Spinal cord (tissue), 9 donors: ENCODE measurements at regions not wholly inside any gene's neighbourhood (a gene's known extent, or its start where the extent isn't known, plus 50 kb on each side); places are given as distances from the start of the nearest gene placed in this dataset.

Experiments used
- DNase-seq, 6 donors: peaks; one replicate each; pipeline versions ENCODE4 v3.0.0 to v3.0.0-alpha.2; 2013 to 2015; ENCODE audit warnings: low spot score in 6 of 6, low read depth in 4 of 6
- H3K27ac ChIP-seq: one replicate; pipeline ENCODE4 v1.5.1; 2013; ENCODE audit warnings: low read depth, low read length, control low read depth
- H3K27me3 ChIP-seq: one replicate; pipeline ENCODE4 v1.6.1; 2013; ENCODE audit warnings: low read length; ENCODE audit not compliant: control insufficient read depth, insufficient read depth
- H3K36me3 ChIP-seq: one replicate; pipeline ENCODE4 v1.6.1; 2013; ENCODE audit warnings: low read length; ENCODE audit not compliant: control insufficient read depth, insufficient read depth
- H3K4me1 ChIP-seq: one replicate; pipeline ENCODE4 v1.6.1; 2013; ENCODE audit warnings: low read length; ENCODE audit not compliant: control insufficient read depth, insufficient read depth
- H3K4me3 ChIP-seq: one replicate; pipeline ENCODE4 v1.5.1; 2013; ENCODE audit warnings: low read depth, low read length, control low read depth
- H3K9me3 ChIP-seq: one replicate; pipeline ENCODE4 v1.6.1; 2013; ENCODE audit warnings: low read length; ENCODE audit not compliant: control insufficient read depth, insufficient read depth
- WGBS: methylation state at CpG from one replicate; pipeline ENCODE4 v1.1.5; 2013; ENCODE audit warnings: missing lambda C conversion rate; ENCODE audit not compliant: insufficient coverage; 5-methylcytosine and 5-hydroxymethylcytosine counted together
- donor health status: healthy.

GRCh38 chr10:30188101-30188500 is 128.7 kb upstream of the JCAD start:
- Histone ChIP-seq H3K4me3 (no peak overlapping the region), H3K27ac (peak overlapping the region; percentile 85), H3K9me3 (no peaks in the 10 kb centered on the region), H3K4me1 (peaks cover 18% of the 10 kb centered on the region), H3K27me3 (no peaks in the 10 kb centered on the region), H3K36me3 (no peaks in the 10 kb centered on the region)
- DNase-seq, result peak in 1 of 6 donors; percentile 54
- no CpG with 5 or more reads among the region's 3 CpGs for WGBS

GRCh38 chr10:30187010-30187409 is 127.6 kb upstream of the JCAD start:
- Histone ChIP-seq H3K4me1 (peaks cover 18% of the 10 kb centered on the region), H3K27me3 (no peaks in the 10 kb centered on the region), H3K9me3 (no peaks in the 10 kb centered on the region), H3K36me3 (no peaks in the 10 kb centered on the region), H3K4me3 (no peak overlapping the region), H3K27ac (peak overlapping the region; percentile 85)
- DNase-seq, result no peak
- 100% methylated on average over 1 of the region's 5 CpGs for whole genome bisulfite sequencing

- no peaks in the 10 kb centered on the region for H3K27me3 ChIP-seq
- H3K4me3 ChIP-seq, result no peak overlapping the region
- no peaks in the 10 kb centered on the region for H3K9me3 ChIP-seq
- no peaks in the 10 kb centered on the region for H3K36me3 ChIP-seq
- 65% methylated on average over 10 of the region's 10 CpGs for WGBS
- peak in 1 of 6 donors; percentile 30 for DNase-seq
- H3K27ac ChIP-seq, result no peak overlapping the region
- H3K4me1 ChIP-seq, result peaks cover 18% of the 10 kb centered on the region
These were observed 127.0 kb upstream of the JCAD start for GRCh38 chr10:30186371-30186875.

GRCh38 chr10:30185916-30186315 is 126.5 kb upstream of the JCAD start:
- DNase-seq, result no peak
- WGBS, result 100% methylated on average over 2 of the region's 3 CpGs

GRCh38 chr10:30185341-30185740 is 126.0 kb upstream of the JCAD start:
- Histone ChIP-seq H3K27me3 (no peaks in the 10 kb centered on the region), H3K4me1 (peaks cover 18% of the 10 kb centered on the region), H3K36me3 (no peaks in the 10 kb centered on the region), H3K9me3 (no peaks in the 10 kb centered on the region), H3K27ac (no peak overlapping the region), H3K4me3 (no peak overlapping the region)
- no CpG with 5 or more reads among the region's 1 CpG for WGBS
- DNase-seq, result no peak

More at GRCh38 chr10:30185916-30186315, 126.5 kb upstream of the JCAD start:
- Histone ChIP-seq H3K27me3 (no peaks in the 10 kb centered on the region), H3K9me3 (no peaks in the 10 kb centered on the region), H3K4me3 (no peak overlapping the region), H3K4me1 (peaks cover 18% of the 10 kb centered on the region), H3K36me3 (no peaks in the 10 kb centered on the region), H3K27ac (no peak overlapping the region)

GRCh38 chr10:30184397-30185033 is 125.1 kb upstream of the JCAD start:
- no peak for DNase-seq
- peak overlapping the region; percentile 48 for H3K27ac ChIP-seq
- H3K4me1 ChIP-seq, result peaks cover 18% of the 10 kb centered on the region
- no peaks in the 10 kb centered on the region for H3K27me3 ChIP-seq
- H3K9me3 ChIP-seq, result no peaks in the 10 kb centered on the region
- no peak overlapping the region for H3K4me3 ChIP-seq
- no peaks in the 10 kb centered on the region for H3K36me3 ChIP-seq
- WGBS, result 64% methylated on average over 5 of the region's 7 CpGs

- Histone ChIP-seq H3K27ac (peak overlapping the region; percentile 72), H3K9me3 (no peaks in the 10 kb centered on the region), H3K27me3 (no peaks in the 10 kb centered on the region), H3K36me3 (no peaks in the 10 kb centered on the region), H3K4me1 (peaks cover 20% of the 10 kb centered on the region), H3K4me3 (no peak overlapping the region)
- WGBS, result 89% methylated on average over 9 of the region's 9 CpGs
- no peak for DNase-seq
These were observed 123.6 kb upstream of the JCAD start for GRCh38 chr10:30183055-30183402.

- Histone ChIP-seq H3K27me3 (no peaks in the 10 kb centered on the region), H3K9me3 (no peaks in the 10 kb centered on the region), H3K27ac (peak overlapping the region; percentile 72), H3K4me1 (peaks cover 14% of the 10 kb centered on the region), H3K36me3 (no peaks in the 10 kb centered on the region), H3K4me3 (no peak overlapping the region)
- 74% methylated on average over 14 of the region's 25 CpGs for WGBS
- peak in 1 of 6 donors; percentile 29 for DNase-seq
These were observed 123.0 kb upstream of the JCAD start for GRCh38 chr10:30182191-30183054.

GRCh38 chr10:30178356-30178964 is 119.1 kb upstream of the JCAD start:
- DNase-seq, result peak in 1 of 6 donors; percentile 65
- Histone ChIP-seq H3K9me3 (no peaks in the 10 kb centered on the region), H3K27me3 (no peaks in the 10 kb centered on the region), H3K4me3 (no peak overlapping the region), H3K4me1 (peaks cover 2% of the 10 kb centered on the region), H3K27ac (no peak overlapping the region), H3K36me3 (no peaks in the 10 kb centered on the region)
- WGBS, result 61% methylated on average over 6 of the region's 8 CpGs
